Prostate gland (tissue), 2 donors: ENCODE measurements at regions not wholly inside any gene's neighbourhood (a gene's known extent, or its start where the extent isn't known, plus 50 kb on each side); places are given as distances from the start of the nearest gene placed in this dataset.

ENCODE experiments used
- POLR2A ChIP-seq: fragments of 450-650 bp; IDR thresholded peaks from one replicate; pipeline ENCODE4 v1.6.1; 2016; ENCODE audit warnings: antibody characterized with exemption, mild to moderate bottlenecking
- POLR2AphosphoS5 ChIP-seq: sonication (generic); formaldehyde crosslinking; IDR thresholded peaks from one replicate; pipeline ENCODE4 v1.6.1; 2017; ENCODE audit warnings: antibody characterized with exemption
- TF ChIP-seq, protein P1 (sequence below), 4 experiments: fragments of 200-600 bp in 2 of 4; fragments of 450-650 bp in 2 of 4; sonication (generic) in 2 of 4; IDR thresholded peaks; 1 replicate in 3 of 4; 2 replicates in 1 of 4; pipeline ENCODE4 v1.5.1; 2016 to 2019; ENCODE audit warnings: antibody characterized with exemption in 4 of 4, mild to moderate bottlenecking in 2 of 4, moderate library complexity in 2 of 4

DNA sequence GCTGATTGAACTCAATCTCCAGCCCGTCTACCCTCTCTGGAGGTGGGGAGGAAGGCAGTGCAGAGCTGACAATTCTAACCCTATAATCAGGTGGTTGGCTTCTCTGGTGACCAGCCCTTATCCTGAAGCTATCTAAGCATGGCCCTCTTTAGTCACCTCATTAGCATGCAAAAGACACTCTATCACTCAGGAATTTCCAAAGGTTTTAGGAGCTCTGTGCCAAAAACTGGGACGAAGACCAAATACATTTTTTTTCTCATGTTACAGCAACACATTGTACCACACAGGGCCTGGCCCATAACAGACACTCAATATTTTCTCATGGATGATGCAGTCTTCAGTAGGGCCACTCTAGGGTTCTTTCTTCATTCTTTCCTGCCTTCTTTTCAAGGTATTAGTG lies 118.8 kb upstream of the VLDLR start:
- TF ChIP-seq, protein P1, sequence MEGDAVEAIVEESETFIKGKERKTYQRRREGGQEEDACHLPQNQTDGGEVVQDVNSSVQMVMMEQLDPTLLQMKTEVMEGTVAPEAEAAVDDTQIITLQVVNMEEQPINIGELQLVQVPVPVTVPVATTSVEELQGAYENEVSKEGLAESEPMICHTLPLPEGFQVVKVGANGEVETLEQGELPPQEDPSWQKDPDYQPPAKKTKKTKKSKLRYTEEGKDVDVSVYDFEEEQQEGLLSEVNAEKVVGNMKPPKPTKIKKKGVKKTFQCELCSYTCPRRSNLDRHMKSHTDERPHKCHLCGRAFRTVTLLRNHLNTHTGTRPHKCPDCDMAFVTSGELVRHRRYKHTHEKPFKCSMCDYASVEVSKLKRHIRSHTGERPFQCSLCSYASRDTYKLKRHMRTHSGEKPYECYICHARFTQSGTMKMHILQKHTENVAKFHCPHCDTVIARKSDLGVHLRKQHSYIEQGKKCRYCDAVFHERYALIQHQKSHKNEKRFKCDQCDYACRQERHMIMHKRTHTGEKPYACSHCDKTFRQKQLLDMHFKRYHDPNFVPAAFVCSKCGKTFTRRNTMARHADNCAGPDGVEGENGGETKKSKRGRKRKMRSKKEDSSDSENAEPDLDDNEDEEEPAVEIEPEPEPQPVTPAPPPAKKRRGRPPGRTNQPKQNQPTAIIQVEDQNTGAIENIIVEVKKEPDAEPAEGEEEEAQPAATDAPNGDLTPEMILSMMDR (IDR thresholded peaks at IDR 0.05), result no peak
- no peak for TF ChIP-seq POLR2AphosphoS5
- TF ChIP-seq POLR2A, result no peak
